GM23338 (cell line): ENCODE measurements at regions not wholly inside any gene's neighbourhood (a gene's known extent, or its start where the extent isn't known, plus 50 kb on each side); places are given as distances from the start of the nearest gene placed in this dataset.

ENCODE experiments used
- ATAC-seq: fragments of 200-7000 bp; cut with Tn5 transposase; 3 replicates; pipeline ENCODE4 v1.9.1; 2020
- DNase-seq: peaks from one replicate; pipeline ENCODE4 v3.0.0-alpha.2; 2015; ENCODE audit warnings: low spot score
- H2AFZ ChIP-seq: fragments of 200-600 bp; sonication (generic); 2 replicates; pipeline ENCODE4 v1.8.0; 2016; ENCODE audit warnings: antibody characterized with exemption, mild to moderate bottlenecking, moderate library complexity
- H3F3A ChIP-seq: fragments of 200-600 bp; sonication (generic); replicated peaks from 2 replicates; pipeline ENCODE4 v1.8.0; 2017; ENCODE audit warnings: antibody characterized with exemption, mixed run types, low read depth
- H3K27ac ChIP-seq: fragments of 200-600 bp; sonication (generic); 2 replicates; pipeline ENCODE4 v1.6.1; 2016; ENCODE audit warnings: low read depth
- H3K27me3 ChIP-seq: fragments of 200-600 bp; sonication (generic); 2 replicates; pipeline ENCODE4 v1.8.0; 2016; ENCODE audit warnings: mild to moderate bottlenecking, mixed run types, moderate library complexity; ENCODE audit not compliant: insufficient read depth
- H3K36me3 ChIP-seq: fragments of 200-600 bp; sonication (generic); 2 replicates; pipeline ENCODE4 v1.8.0; 2016; ENCODE audit warnings: mild to moderate bottlenecking; ENCODE audit not compliant: insufficient read depth
- H3K4me1 ChIP-seq: fragments of 200-600 bp; sonication (generic); 2 replicates; pipeline ENCODE4 v1.8.0; 2016; ENCODE audit warnings: mild to moderate bottlenecking, moderate library complexity; ENCODE audit not compliant: insufficient read depth
- H3K4me2 ChIP-seq: fragments of 200-600 bp; sonication (generic); 2 replicates; pipeline ENCODE4 v1.7.1; 2017; ENCODE audit warnings: mixed run types
- H3K4me3 ChIP-seq: fragments of 200-600 bp; sonication (generic); 2 replicates; pipeline ENCODE4 v1.6.1; 2016; ENCODE audit warnings: mixed run types
- H3K79me2 ChIP-seq: fragments of 200-600 bp; sonication (generic); replicated peaks from 2 replicates; pipeline ENCODE4 v1.8.0; 2017; ENCODE audit warnings: mild to moderate bottlenecking; ENCODE audit not compliant: insufficient read depth
- H3K9me2 ChIP-seq: fragments of 200-600 bp; sonication (generic); 2 replicates; pipeline ENCODE4 v1.8.0; 2017; ENCODE audit not compliant: insufficient read depth
- H4K20me1 ChIP-seq: fragments of 200-600 bp; sonication (generic); replicated peaks from 2 replicates; pipeline ENCODE4 v1.8.0; 2017; ENCODE audit warnings: mild to moderate bottlenecking; ENCODE audit not compliant: insufficient read depth
- H3K27ac Mint-ChIP-seq: 2 replicates; pipeline ENCODE4 v1.8.0; 2020; ENCODE audit warnings: inconsistent platforms, mild to moderate bottlenecking, moderate library complexity, mixed read lengths
- H3K27me3 Mint-ChIP-seq: 3 replicates; pipeline ENCODE4 v1.8.0; 2022; ENCODE audit warnings: low read depth, mild to moderate bottlenecking, moderate library complexity, mixed read lengths, inconsistent platforms; ENCODE audit not compliant: insufficient read depth, poor library complexity
- H3K36me3 Mint-ChIP-seq: 3 replicates; pipeline ENCODE4 v1.8.0; 2021; ENCODE audit warnings: low read depth, mild to moderate bottlenecking, inconsistent platforms, moderate library complexity, mixed read lengths
- H3K4me1 Mint-ChIP-seq: 3 replicates; pipeline ENCODE4 v1.8.0; 2020; ENCODE audit warnings: mild to moderate bottlenecking, inconsistent platforms, mixed read lengths
- H3K4me3 Mint-ChIP-seq: 3 replicates; pipeline ENCODE4 v1.8.0; 2021; ENCODE audit warnings: moderate library complexity, mild to moderate bottlenecking, inconsistent platforms, mixed read lengths
- H3K9me3 Mint-ChIP-seq: 3 replicates; pipeline ENCODE4 v1.8.0; 2020; ENCODE audit warnings: moderate library complexity, mild to moderate bottlenecking, inconsistent platforms, mixed read lengths
- CREB1 ChIP-seq: fragments of 250-450 bp; sonication (Bioruptor Pico); IDR thresholded peaks from 2 replicates; pipeline ENCODE4 v1.5.0; 2020; ENCODE audit warnings: low read depth, mild to moderate bottlenecking, moderate library complexity
- CTCF ChIP-seq, 2 experiments: fragments of 200-600 bp in 1 of 2; sonication (generic) in 1 of 2; conservative IDR thresholded peaks; 2 replicates each; pipeline versions ENCODE4 v1.5.1 to v1.6.1; 2016 to 2017; ENCODE audit warnings: antibody characterized with exemption in 2 of 2, low read depth in 2 of 2, mild to moderate bottlenecking in 2 of 2, moderate library complexity in 1 of 2
- ETS1 ChIP-seq: IDR thresholded peaks from 2 replicates; pipeline ENCODE4 v1.6.1; 2016; ENCODE audit warnings: antibody characterized with exemption
- EZH2 ChIP-seq: fragments of 200-600 bp; sonication (generic); IDR thresholded peaks from one replicate; pipeline ENCODE4 v1.8.0; 2017; ENCODE audit warnings: antibody characterized with exemption, mild to moderate bottlenecking, low read depth; ENCODE audit not compliant: unreplicated experiment
- EZH2phosphoT487 ChIP-seq: fragments of 200-600 bp; sonication (generic); IDR thresholded peaks from one replicate; pipeline ENCODE4 v1.8.1; 2018; ENCODE audit warnings: antibody characterized with exemption; ENCODE audit not compliant: unreplicated experiment
- JUNB ChIP-seq: IDR thresholded peaks from one replicate; pipeline ENCODE4 v1.6.1; 2016; ENCODE audit warnings: antibody characterized with exemption; ENCODE audit not compliant: unreplicated experiment
- NANOG ChIP-seq: IDR thresholded peaks from 2 replicates; pipeline ENCODE4 v1.6.1; 2016; ENCODE audit warnings: antibody characterized with exemption, borderline replicate concordance
- POLR2AphosphoS5 ChIP-seq: IDR thresholded peaks from 2 replicates; pipeline ENCODE4 v1.6.1; 2016; ENCODE audit warnings: antibody characterized with exemption, low read depth
- STAT1 ChIP-seq: IDR thresholded peaks from one replicate; pipeline ENCODE4 v1.6.1; 2016; ENCODE audit warnings: antibody characterized with exemption; ENCODE audit not compliant: unreplicated experiment
- ZNF114 ChIP-seq: fragments of 250-450 bp; sonication (Bioruptor Pico); IDR thresholded peaks from 2 replicates; pipeline ENCODE4 v1.5.0; 2020; ENCODE audit warnings: mild to moderate bottlenecking, moderate library complexity
- ZNF331 ChIP-seq: fragments of 250-450 bp; sonication (Bioruptor Pico); IDR thresholded peaks from 2 replicates; pipeline ENCODE4 v1.5.0; 2020; ENCODE audit warnings: low read depth, mild to moderate bottlenecking, moderate library complexity
- ZNF462 ChIP-seq: fragments of 250-450 bp; sonication (Bioruptor Pico); IDR thresholded peaks from 2 replicates; pipeline ENCODE4 v1.5.0; 2020; ENCODE audit warnings: mild to moderate bottlenecking, moderate library complexity
- TF ChIP-seq, protein P1 (sequence below): IDR thresholded peaks from one replicate; pipeline ENCODE4 v1.6.1; 2018; ENCODE audit warnings: antibody characterized with exemption; ENCODE audit not compliant: unreplicated experiment

- H3K9me3 Mint-ChIP-seq: no peaks in the 10 kb centered on the region; the same call in 2 of the 3 replicates
- 0 out of 2 replicates have a peak, but pooled peaks cover 3% of the 10 kb centered on the region for H3K4me1 ChIP-seq
These were observed 926.2 kb downstream of the KCNMA1 start for GRCh38 chr10:76711222-76711997.

More at GRCh38 chr10:76711222-76711997, 926.2 kb downstream of the KCNMA1 start:
- no peak overlapping the region for H3K4me2 ChIP-seq
- H3K27me3 Mint-ChIP-seq: peaks cover 3% of the 10 kb centered on the region
- H3K4me3 Mint-ChIP-seq: no peak overlapping the region
- no peak overlapping the region for H3K4me3 ChIP-seq
- no peak overlapping the region for H3K27ac ChIP-seq
- no peak for TF ChIP-seq NANOG
- TF ChIP-seq, protein P1, sequence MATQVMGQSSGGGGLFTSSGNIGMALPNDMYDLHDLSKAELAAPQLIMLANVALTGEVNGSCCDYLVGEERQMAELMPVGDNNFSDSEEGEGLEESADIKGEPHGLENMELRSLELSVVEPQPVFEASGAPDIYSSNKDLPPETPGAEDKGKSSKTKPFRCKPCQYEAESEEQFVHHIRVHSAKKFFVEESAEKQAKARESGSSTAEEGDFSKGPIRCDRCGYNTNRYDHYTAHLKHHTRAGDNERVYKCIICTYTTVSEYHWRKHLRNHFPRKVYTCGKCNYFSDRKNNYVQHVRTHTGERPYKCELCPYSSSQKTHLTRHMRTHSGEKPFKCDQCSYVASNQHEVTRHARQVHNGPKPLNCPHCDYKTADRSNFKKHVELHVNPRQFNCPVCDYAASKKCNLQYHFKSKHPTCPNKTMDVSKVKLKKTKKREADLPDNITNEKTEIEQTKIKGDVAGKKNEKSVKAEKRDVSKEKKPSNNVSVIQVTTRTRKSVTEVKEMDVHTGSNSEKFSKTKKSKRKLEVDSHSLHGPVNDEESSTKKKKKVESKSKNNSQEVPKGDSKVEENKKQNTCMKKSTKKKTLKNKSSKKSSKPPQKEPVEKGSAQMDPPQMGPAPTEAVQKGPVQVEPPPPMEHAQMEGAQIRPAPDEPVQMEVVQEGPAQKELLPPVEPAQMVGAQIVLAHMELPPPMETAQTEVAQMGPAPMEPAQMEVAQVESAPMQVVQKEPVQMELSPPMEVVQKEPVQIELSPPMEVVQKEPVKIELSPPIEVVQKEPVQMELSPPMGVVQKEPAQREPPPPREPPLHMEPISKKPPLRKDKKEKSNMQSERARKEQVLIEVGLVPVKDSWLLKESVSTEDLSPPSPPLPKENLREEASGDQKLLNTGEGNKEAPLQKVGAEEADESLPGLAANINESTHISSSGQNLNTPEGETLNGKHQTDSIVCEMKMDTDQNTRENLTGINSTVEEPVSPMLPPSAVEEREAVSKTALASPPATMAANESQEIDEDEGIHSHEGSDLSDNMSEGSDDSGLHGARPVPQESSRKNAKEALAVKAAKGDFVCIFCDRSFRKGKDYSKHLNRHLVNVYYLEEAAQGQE: no peak
- no peak for TF ChIP-seq POLR2AphosphoS5
- no peak for TF ChIP-seq CTCF (conservative IDR thresholded peaks at IDR 0.05; ENCODE audit: low read depth in 2 of 2)
- no peak for TF ChIP-seq EZH2phosphoT487
- TF ChIP-seq JUNB: no peak
- no peak for TF ChIP-seq CREB1 (CRISPR knock-in tag)
- no peak for TF ChIP-seq EZH2
- no peak for TF ChIP-seq ETS1
- TF ChIP-seq ZNF114: no peak
- no peak for TF ChIP-seq ZNF462 (CRISPR knock-in tag)
- TF ChIP-seq STAT1: no peak
- TF ChIP-seq ZNF331: no peak
- no peaks in the 10 kb centered on the region for H3K27me3 ChIP-seq
- no peaks in the 10 kb centered on the region for H3K9me2 ChIP-seq
- peak overlapping the region; percentile 80 for H2AFZ ChIP-seq
- no peaks in the 10 kb centered on the region for H3K36me3 ChIP-seq
- no peaks in the 10 kb centered on the region for H3F3A ChIP-seq
- peaks cover 8% of the 10 kb centered on the region for H3K4me1 Mint-ChIP-seq
- no peaks in the 10 kb centered on the region for H3K79me2 ChIP-seq
- no peak overlapping the region for H3K27ac Mint-ChIP-seq
- no peaks in the 10 kb centered on the region; the same call in 2 of the 3 replicates for H3K36me3 Mint-ChIP-seq
- ATAC-seq: peak; percentile 66
- H4K20me1 ChIP-seq: no peaks in the 10 kb centered on the region
- no peak for DNase-seq
